Right ventricle myocardium inferior (tissue), 1 donor: ENCODE measurements at regions not wholly inside any gene's neighbourhood (a gene's known extent, or its start where the extent isn't known, plus 50 kb on each side); places are given as distances from the start of the nearest gene placed in this dataset.

Experiments used
- ATAC-seq: fragments of 200-7000 bp; cut with Tn5 transposase; one replicate; pipeline ENCODE4 v1.9.1; 2020; ENCODE audit warnings: mild to moderate bottlenecking, moderate library complexity
- DNase-seq: peaks from one replicate; pipeline ENCODE4 v3.0.0; 2021; ENCODE audit errors: missing footprints
- intact Hi-C: fragments of 100-400 bp; cut with DNase I; formaldehyde crosslinking; loops from one replicate; pipeline ENCODE4 v1.11.0; 2022
- donor health status: DM: no; HTN: yes; CAD: no; lungs with severe emphysema.

DNA sequence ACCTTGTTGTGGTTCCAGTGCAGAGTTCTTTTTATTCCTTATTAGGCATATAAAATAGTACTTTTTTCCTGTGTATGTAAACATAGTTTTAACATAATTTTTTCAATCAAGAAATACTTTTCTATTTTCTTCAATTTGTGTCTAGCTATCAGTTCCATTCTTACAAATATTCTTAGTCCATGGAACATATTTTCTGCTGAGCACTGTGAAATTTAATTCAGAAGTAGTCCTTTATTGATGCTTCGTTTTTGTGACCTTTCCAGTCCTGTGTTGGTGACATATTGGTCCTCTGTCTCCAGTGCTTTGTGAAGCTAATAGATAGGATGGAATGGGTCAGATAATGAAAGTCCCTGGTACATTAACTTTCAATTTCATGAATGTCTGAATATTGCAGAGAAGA is 325.1 kb downstream of the SAMD5 start:
- ATAC-seq: no peak
- no peak for DNase-seq
- intact Hi-C loops: no loop called here

DNA sequence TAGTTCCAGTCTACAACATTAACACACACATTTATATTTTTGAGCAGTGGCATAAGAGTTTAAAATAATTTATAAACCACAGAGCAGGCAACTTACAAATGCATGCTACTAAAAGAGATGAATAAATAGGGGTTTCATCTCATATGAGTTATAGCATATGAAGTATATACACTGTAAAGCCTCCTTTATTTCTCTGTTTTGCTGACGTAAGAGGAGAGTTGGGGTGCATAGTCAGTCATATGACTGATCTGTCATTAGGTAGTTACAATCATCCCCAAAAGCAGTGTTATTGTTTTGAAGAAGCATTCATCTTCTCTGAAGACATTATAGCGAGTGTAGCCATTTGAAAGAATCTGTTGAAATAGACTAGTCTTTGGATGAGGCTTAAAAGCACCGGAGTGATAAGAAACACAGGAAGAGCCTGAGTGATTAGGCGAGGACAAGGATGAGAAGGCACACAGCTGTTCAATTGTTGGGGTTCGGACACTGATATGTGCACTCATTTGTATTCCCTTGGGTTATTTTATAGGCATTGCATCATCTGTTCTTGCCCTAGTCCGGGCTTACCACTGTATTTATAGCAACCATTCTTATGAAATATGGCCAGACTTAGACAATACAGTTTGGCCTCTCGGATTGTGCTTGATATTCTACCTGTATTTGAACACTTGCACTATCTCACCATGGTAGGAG is 325.7 kb downstream of the SAMD5 start:
- intact Hi-C loops: no loop called here
- ATAC-seq (no peak), DNase-seq (no peak)

DNA sequence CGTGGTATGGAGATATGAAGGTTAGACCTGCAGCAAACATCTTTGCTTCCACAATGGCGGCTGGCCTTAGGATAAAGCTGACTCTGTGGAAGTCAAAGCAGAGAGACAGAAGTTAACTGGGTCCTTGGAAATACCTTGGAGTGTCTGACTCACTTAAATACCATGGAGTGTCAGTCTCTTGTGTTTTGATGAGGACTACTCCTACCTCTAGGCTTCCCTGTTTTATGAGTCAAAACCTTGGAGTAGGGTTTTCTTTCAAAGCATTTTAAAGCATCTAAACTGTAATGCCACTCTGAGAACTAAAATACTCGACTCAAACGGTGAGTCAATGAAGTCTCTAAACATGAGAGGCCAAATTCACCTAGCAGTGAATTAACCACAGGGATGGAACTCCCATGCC is 329.1 kb downstream of the SAMD5 start:
- intact Hi-C loops: no loop called here

DNA sequence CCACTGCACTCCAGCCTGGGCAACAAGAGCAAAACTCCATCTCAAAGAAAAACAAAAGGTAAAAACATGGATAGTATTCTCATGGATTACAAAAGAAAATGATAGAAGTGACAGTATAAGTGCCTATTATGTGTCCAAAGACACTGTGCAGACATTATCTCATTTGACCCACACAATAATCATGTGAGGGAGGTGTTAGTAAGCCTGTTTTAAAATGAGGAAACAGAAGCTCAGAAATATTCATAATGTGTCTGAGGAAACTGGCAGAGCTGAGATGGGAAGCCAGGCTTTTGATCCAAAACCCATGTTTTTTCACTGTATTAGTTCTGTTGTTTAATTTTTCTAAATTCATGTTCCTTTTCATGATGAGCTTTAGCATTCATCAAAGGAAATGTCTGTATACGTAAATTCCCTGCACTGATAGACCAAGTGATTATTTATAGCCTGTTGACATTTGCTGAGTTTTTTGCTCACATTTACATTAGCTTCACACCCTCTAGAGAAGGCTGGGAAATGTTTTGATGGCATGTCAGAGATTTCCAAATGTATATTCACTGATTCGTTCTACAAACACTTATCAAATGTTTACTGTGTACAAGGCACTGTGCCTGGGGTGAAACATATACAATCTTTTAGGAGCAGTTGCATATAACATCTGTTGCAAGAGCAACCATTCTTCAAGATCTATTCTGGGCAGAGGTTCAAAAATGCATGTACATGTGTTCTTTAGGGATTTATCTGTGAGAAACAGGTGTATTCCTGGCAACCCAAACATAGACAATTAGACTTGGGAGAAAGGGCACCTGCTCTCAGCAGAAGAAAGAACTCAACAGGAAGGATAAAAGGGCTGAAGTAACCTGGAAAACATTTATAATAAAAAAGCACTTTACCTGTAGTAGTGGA is 331.5 kb downstream of the SAMD5 start:
- ATAC-seq: no peak
- intact Hi-C loops: no loop called here
- no peak for DNase-seq

More for the DNA sequence above, 329.1 kb downstream of the SAMD5 start:
- no peak for DNase-seq
- ATAC-seq: no peak

GRCh38 chr6:147841547-147842148 is 333.2 kb downstream of the SAMD5 start:
- no peak for ATAC-seq

DNA sequence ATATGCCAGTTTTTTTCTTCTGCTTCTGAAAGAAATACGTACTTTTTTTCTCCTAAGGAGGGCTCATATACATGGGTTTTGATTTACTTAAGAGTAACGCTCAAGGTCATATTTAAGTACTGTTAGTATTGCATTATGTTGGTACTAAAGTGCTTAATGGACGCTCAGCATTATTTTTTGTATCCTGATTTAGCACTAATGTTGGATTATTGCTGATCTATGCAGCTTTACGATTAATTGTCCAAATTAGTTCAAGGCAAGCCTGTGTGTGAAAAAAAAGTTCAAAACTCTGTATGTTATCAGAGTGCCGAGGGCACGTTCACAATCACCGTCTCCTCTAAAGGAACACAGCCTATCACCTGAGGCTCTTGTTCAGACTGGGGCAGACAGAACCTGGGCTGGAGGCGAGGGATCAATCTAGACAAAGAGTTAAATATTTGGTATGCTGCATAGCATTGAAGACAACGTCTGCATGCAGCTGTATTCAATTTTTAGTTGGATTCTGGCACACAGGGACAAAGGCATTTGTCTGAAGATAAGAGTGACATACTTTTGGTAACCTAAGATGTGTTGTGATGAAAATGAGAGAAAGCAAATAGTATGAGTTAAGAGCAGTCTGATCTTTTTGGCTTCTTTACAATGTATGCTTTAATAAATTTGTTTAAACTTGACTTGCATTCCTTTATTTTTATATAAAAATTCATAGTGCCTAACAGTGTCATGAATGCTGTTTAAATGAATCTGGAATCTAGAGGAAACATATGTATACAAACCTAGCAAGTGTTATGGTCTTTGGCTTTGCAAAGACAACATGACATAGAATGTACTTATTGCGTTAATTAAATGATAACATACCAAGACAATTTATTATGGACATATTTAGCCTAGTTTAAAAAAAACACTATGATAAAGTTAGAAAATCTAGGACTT is 341.2 kb downstream of the SAMD5 start:
- ATAC-seq (no peak), DNase-seq (no peak)
- intact Hi-C loops: no loop called here

More at GRCh38 chr6:147841547-147842148, 333.2 kb downstream of the SAMD5 start:
- intact Hi-C loops: no loop called here
- DNase-seq: no peak

- ATAC-seq (no peak), DNase-seq (no peak)
- intact Hi-C loops: no loop called here
Observed at GRCh38 chr6:147852772-147853171, 344.3 kb downstream of the SAMD5 start.

DNA sequence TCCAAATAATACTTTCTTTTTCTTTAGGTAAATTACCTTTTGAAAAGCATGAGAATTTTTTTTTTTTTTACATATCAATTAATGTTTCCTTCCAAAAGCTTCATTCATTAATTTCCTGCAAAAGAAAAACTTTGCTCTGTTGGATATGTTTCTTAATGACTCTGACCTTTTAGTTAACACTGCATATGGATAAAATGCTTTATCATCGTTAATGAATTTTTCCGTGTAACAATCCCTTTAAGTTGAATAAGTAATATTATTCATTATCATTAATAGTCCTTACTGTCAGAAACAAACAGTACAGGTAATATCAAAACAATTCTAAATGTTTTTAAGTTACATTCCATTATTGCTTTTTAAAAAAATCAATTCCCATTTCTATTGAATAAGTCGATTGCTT is 345.1 kb downstream of the SAMD5 start:
- intact Hi-C loops: no loop called here
- no peak for ATAC-seq

GRCh38 chr6:147855803-147856482 is 347.5 kb downstream of the SAMD5 start:
- intact Hi-C loops: no loop called here
- DNase-seq: no peak
- ATAC-seq: no peak

More for the DNA sequence above, 345.1 kb downstream of the SAMD5 start:
- no peak for DNase-seq

DNA sequence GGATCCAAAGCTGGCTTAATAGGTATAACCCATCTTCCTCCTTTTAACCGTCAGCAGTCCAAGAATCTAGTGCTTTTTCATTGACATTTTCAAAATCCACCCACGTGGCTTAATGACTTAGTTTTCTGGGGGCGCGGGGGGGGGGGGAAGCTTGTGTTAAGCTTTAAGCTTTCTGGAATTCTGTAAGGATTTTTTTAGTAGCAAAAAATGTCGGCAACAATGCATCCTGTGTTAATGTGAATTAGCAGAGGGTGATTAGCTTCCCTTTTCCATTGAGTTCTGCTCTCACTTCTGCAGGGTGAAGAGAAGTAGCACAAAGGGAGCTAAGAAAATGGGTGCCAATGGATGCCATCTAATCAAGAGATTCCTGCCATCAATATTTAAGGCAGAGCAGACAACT is 348.2 kb downstream of the SAMD5 start:
- ATAC-seq (no peak), DNase-seq (no peak)
- intact Hi-C loops: no loop called here

DNA sequence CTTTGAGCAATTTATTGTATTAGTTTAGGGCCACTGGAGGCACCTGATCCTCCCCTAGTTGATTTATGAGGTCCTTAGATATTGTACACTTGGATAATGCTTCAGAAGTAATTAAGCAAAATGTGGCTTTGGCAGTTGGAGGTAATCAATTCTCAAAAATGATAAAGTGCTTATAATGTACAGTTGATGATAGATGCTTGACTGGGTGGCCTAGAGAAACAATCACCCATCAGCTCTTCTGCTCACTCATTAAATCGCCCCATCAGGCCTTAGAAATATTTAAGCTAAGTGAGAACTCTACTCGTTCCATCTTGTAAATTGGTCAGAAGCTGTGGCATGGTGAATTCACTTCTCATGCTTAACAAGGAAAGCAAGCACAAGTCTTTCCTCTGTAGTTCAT is 349.9 kb downstream of the SAMD5 start:
- ATAC-seq (no peak), DNase-seq (no peak)
- intact Hi-C loops: no loop called here

- DNase-seq (no peak), ATAC-seq (no peak)
- intact Hi-C loops: no loop called here
Observed at GRCh38 chr6:147859071-147859470, 350.6 kb downstream of the SAMD5 start.

DNA sequence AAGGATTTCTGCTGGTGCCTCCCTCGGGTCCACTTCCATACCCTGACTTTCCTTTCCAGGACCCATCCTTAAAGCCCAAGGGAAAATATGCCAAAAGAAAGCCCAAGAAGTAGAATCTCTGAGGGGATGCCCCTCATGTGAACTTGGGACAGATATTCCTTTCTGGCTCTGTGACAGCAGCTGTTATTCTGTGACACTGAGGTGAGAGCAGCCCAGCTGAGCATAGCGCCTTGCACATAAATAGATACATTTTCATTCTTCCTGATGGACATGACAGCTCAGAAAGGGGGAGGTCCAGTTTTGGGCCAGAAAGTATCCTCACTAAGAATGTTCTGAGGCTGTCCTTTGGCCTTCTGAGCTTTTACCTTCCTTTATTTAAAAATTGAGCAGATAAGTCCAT is 353.2 kb downstream of the SAMD5 start:
- DNase-seq (no peak), ATAC-seq (no peak)
- intact Hi-C loops: no loop called here

- ATAC-seq (no peak), DNase-seq (no peak)
- intact Hi-C loops: no loop called here
Observed at GRCh38 chr6:147867433-147868226, 359.1 kb downstream of the SAMD5 start.

DNA sequence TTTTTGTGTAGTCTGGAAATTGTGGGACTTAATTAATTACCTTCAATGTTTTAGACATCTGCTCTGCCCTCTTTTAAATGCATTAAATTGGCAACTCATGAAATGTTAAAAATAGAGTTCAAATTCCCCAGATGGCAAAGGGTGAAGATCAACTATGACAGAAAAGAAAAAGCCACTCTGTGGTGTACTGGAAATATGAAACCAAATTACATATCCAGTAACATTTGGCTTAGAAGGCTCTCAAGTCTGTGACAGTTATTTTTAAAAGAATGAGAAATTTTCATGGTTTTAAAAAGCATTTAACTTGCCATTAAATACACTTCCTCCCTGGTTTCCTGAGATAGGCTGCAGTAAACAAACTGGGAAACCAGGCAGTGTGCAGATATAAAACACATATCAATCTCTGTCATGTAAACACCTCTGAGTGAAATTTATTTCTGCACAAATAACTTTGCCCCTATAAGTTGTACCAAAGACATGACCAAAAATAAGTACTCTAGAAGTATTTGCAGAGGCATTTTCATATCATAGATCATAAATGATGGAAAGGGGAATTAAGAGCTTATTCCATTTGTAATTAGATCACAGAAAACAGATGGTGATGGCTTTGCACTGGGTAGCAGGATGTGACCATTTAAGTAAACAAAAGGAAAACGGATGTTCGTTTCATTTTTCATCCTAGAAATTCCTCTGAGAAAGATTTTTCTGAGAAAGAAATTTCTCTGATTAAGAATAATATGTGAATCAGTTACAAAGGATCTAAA is 360.1 kb downstream of the SAMD5 start:
- ATAC-seq: no peak

GRCh38 chr6:147869201-147869600 is 360.7 kb downstream of the SAMD5 start:
- ATAC-seq (no peak), DNase-seq (no peak)
- intact Hi-C loops: no loop called here

More for the DNA sequence above, 360.1 kb downstream of the SAMD5 start:
- intact Hi-C loops: no loop called here
- DNase-seq: no peak

GRCh38 chr6:147869869-147870268 is 361.4 kb downstream of the SAMD5 start:
- no peak for DNase-seq
- intact Hi-C loops: no loop called here
- no peak for ATAC-seq
